ENCODE measurements at regions not wholly inside any gene's neighbourhood (a gene's known extent, or its start where the extent isn't known, plus 50 kb on each side); places are given as distances from the start of the nearest gene placed in this dataset.

DNA sequence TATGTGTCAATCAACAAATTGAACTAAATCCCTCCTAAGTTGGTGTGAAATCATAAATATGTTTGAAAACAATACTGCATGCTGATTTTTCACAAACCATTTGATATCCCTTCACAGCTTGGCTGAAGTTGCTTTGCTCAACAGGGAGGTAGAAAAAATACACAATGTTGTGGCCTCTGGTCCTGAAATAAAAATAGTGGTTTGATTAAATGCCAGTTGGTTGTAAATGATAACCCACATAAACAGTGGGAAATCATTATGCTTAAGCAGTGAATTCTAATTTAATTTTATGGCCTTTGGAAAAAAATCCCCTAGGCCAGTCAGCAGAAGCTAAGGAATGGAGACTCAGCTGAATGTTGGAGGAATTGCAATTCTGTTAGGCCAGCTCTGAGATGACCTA, 359.4 kb upstream of the CWC22 start:
- Histone ChIP-seq H3K4me3 (ENCODE audit: low read length) (no peak overlapping the region), H3K36me3 (ENCODE audit: insufficient read depth, low read length) (no peaks in the 10 kb centered on the region), H3K9me3 (ENCODE audit: low read length) (no peaks in the 10 kb centered on the region), H3K79me2 (replicated peaks; ENCODE audit: insufficient read depth, low read length) (no peaks in the 10 kb centered on the region), H2AFZ (ENCODE audit: low read depth, low read length) (no peak overlapping the region), H3K27ac (ENCODE audit: low read length) (no peak overlapping the region), H3F3A (ENCODE audit: insufficient read depth, low read length, poor library complexity, severe bottlenecking) (no peaks in the 10 kb centered on the region), H3K9me2 (ENCODE audit: insufficient read depth, low read length) (no peaks in the 10 kb centered on the region), H3K9ac (ENCODE audit: low read length) (no peak overlapping the region), H4K20me1 (ENCODE audit: insufficient read depth) (no peaks in the 10 kb centered on the region), H3K27me3 (ENCODE audit: insufficient read depth, low read depth, low read length) (no peaks in the 10 kb centered on the region), H3K4me2 (ENCODE audit: low read length) (no peak overlapping the region)
- no peak for TF ChIP-seq EZH2 (IDR thresholded peaks at IDR 0.05; ENCODE audit: borderline replicate concordance, insufficient read depth, low read length, poor library complexity, severe bottlenecking)
- TF ChIP-seq POLR2AphosphoS5 (IDR thresholded peaks at IDR 0.05) = no peak
- TF ChIP-seq, protein P1, sequence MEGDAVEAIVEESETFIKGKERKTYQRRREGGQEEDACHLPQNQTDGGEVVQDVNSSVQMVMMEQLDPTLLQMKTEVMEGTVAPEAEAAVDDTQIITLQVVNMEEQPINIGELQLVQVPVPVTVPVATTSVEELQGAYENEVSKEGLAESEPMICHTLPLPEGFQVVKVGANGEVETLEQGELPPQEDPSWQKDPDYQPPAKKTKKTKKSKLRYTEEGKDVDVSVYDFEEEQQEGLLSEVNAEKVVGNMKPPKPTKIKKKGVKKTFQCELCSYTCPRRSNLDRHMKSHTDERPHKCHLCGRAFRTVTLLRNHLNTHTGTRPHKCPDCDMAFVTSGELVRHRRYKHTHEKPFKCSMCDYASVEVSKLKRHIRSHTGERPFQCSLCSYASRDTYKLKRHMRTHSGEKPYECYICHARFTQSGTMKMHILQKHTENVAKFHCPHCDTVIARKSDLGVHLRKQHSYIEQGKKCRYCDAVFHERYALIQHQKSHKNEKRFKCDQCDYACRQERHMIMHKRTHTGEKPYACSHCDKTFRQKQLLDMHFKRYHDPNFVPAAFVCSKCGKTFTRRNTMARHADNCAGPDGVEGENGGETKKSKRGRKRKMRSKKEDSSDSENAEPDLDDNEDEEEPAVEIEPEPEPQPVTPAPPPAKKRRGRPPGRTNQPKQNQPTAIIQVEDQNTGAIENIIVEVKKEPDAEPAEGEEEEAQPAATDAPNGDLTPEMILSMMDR (IDR thresholded peaks at IDR 0.05; ENCODE audit: poor library complexity, severe bottlenecking) = no peak
- no peak for TF ChIP-seq MXI1 (conservative IDR thresholded peaks at IDR 0.05; ENCODE audit: poor library complexity, severe bottlenecking)
- TF ChIP-seq, protein P2, sequence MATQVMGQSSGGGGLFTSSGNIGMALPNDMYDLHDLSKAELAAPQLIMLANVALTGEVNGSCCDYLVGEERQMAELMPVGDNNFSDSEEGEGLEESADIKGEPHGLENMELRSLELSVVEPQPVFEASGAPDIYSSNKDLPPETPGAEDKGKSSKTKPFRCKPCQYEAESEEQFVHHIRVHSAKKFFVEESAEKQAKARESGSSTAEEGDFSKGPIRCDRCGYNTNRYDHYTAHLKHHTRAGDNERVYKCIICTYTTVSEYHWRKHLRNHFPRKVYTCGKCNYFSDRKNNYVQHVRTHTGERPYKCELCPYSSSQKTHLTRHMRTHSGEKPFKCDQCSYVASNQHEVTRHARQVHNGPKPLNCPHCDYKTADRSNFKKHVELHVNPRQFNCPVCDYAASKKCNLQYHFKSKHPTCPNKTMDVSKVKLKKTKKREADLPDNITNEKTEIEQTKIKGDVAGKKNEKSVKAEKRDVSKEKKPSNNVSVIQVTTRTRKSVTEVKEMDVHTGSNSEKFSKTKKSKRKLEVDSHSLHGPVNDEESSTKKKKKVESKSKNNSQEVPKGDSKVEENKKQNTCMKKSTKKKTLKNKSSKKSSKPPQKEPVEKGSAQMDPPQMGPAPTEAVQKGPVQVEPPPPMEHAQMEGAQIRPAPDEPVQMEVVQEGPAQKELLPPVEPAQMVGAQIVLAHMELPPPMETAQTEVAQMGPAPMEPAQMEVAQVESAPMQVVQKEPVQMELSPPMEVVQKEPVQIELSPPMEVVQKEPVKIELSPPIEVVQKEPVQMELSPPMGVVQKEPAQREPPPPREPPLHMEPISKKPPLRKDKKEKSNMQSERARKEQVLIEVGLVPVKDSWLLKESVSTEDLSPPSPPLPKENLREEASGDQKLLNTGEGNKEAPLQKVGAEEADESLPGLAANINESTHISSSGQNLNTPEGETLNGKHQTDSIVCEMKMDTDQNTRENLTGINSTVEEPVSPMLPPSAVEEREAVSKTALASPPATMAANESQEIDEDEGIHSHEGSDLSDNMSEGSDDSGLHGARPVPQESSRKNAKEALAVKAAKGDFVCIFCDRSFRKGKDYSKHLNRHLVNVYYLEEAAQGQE (IDR thresholded peaks at IDR 0.05; ENCODE audit: borderline replicate concordance) = no peak
- TF ChIP-seq TAF1 (IDR thresholded peaks at IDR 0.05; ENCODE audit: low read depth) = no peak
- TF ChIP-seq RAD21 (conservative IDR thresholded peaks at IDR 0.05) = no peak
- TF ChIP-seq SMC3 (conservative IDR thresholded peaks at IDR 0.05; ENCODE audit: poor library complexity) = no peak
- TF ChIP-seq EP300 (conservative IDR thresholded peaks at IDR 0.05; ENCODE audit: poor library complexity, severe bottlenecking) = no peak

GRCh38 chr2:180364719-180365118, 357.6 kb upstream of the CWC22 start:
- no peaks in the 10 kb centered on the region for H3F3A ChIP-seq (ENCODE audit: insufficient read depth, low read length, poor library complexity, severe bottlenecking)
- TF ChIP-seq POLR2AphosphoS5 (IDR thresholded peaks at IDR 0.05) (no peak), RAD21 (conservative IDR thresholded peaks at IDR 0.05) (no peak), EP300 (conservative IDR thresholded peaks at IDR 0.05; ENCODE audit: poor library complexity, severe bottlenecking) (no peak), EZH2 (IDR thresholded peaks at IDR 0.05; ENCODE audit: borderline replicate concordance, insufficient read depth, low read length, poor library complexity, severe bottlenecking) (no peak), TAF1 (IDR thresholded peaks at IDR 0.05; ENCODE audit: low read depth) (no peak), MXI1 (conservative IDR thresholded peaks at IDR 0.05; ENCODE audit: poor library complexity, severe bottlenecking) (no peak), SMC3 (conservative IDR thresholded peaks at IDR 0.05; ENCODE audit: poor library complexity) (no peak)
- TF ChIP-seq, protein P1 (IDR thresholded peaks at IDR 0.05; ENCODE audit: poor library complexity, severe bottlenecking) = no peak
- TF ChIP-seq, protein P2 (IDR thresholded peaks at IDR 0.05; ENCODE audit: borderline replicate concordance) = no peak
- H3K27me3 ChIP-seq (ENCODE audit: insufficient read depth, low read depth, low read length) = no peaks in the 10 kb centered on the region
- no peaks in the 10 kb centered on the region for H3K9me3 ChIP-seq (ENCODE audit: low read length)
- no peak overlapping the region for H3K4me2 ChIP-seq (ENCODE audit: low read length)
- H2AFZ ChIP-seq (ENCODE audit: low read depth, low read length) = no peak overlapping the region
- H4K20me1 ChIP-seq (ENCODE audit: insufficient read depth) = no peaks in the 10 kb centered on the region
- no peaks in the 10 kb centered on the region for H3K36me3 ChIP-seq (ENCODE audit: insufficient read depth, low read length)
- no peaks in the 10 kb centered on the region for H3K9me2 ChIP-seq (ENCODE audit: insufficient read depth, low read length)
- H3K79me2 ChIP-seq (replicated peaks; ENCODE audit: insufficient read depth, low read length) = no peaks in the 10 kb centered on the region
- no peak overlapping the region for H3K27ac ChIP-seq (ENCODE audit: low read length)
- H3K9ac ChIP-seq (ENCODE audit: low read length) = no peak overlapping the region
- no peak overlapping the region for H3K4me3 ChIP-seq (ENCODE audit: low read length)

All from neural cell (in vitro differentiated cells).